ENCODE measurements at regions not wholly inside any gene's neighbourhood (a gene's known extent, or its start where the extent isn't known, plus 50 kb on each side); places are given as distances from the start of the nearest gene placed in this dataset.

- Histone ChIP-seq H3K27me3 (ENCODE audit: control insufficient read depth, insufficient read depth, low read length) (no peaks in the 10 kb centered on the region), H3K9me3 (ENCODE audit: control insufficient read depth, low read length) (no peaks in the 10 kb centered on the region), H3K9ac (no peak overlapping the region), H3K27ac (no peak overlapping the region), H2AFZ (no peak overlapping the region), H3K36me3 (ENCODE audit: control insufficient read depth, insufficient read depth, low read length) (no peaks in the 10 kb centered on the region), H3K4me3 (ENCODE audit: low read depth, low read length) (no peak overlapping the region), H3K4me2 (ENCODE audit: low read length) (no peak overlapping the region), H3K4me1 (no peaks in the 10 kb centered on the region), H3K79me2 (no peaks in the 10 kb centered on the region)
- TF ChIP-seq, protein P1, sequence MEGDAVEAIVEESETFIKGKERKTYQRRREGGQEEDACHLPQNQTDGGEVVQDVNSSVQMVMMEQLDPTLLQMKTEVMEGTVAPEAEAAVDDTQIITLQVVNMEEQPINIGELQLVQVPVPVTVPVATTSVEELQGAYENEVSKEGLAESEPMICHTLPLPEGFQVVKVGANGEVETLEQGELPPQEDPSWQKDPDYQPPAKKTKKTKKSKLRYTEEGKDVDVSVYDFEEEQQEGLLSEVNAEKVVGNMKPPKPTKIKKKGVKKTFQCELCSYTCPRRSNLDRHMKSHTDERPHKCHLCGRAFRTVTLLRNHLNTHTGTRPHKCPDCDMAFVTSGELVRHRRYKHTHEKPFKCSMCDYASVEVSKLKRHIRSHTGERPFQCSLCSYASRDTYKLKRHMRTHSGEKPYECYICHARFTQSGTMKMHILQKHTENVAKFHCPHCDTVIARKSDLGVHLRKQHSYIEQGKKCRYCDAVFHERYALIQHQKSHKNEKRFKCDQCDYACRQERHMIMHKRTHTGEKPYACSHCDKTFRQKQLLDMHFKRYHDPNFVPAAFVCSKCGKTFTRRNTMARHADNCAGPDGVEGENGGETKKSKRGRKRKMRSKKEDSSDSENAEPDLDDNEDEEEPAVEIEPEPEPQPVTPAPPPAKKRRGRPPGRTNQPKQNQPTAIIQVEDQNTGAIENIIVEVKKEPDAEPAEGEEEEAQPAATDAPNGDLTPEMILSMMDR (IDR thresholded peaks at IDR 0.05) = no peak
Observed at GRCh38 chr3:162842549-162843216, 1346.1 kb downstream of the OTOL1 start.

- Histone ChIP-seq H3K27ac (no peak overlapping the region), H3K4me3 (ENCODE audit: low read depth, low read length) (no peak overlapping the region), H3K79me2 (no peaks in the 10 kb centered on the region), H3K36me3 (ENCODE audit: control insufficient read depth, insufficient read depth, low read length) (no peaks in the 10 kb centered on the region), H2AFZ (no peak overlapping the region), H3K27me3 (ENCODE audit: control insufficient read depth, insufficient read depth, low read length) (no peaks in the 10 kb centered on the region), H3K9ac (no peak overlapping the region), H3K4me2 (ENCODE audit: low read length) (no peak overlapping the region), H3K4me1 (no peaks in the 10 kb centered on the region), H3K9me3 (ENCODE audit: control insufficient read depth, low read length) (no peaks in the 10 kb centered on the region)
- TF ChIP-seq, protein P1 (IDR thresholded peaks at IDR 0.05) = no peak
Observed at GRCh38 chr3:162845918-162846317, 1349.3 kb downstream of the OTOL1 start.

- no peak overlapping the region for H3K9ac ChIP-seq
Observed at GRCh38 chr3:162847511-162847910, 1350.9 kb downstream of the OTOL1 start.

GRCh38 chr3:162863579-162863978 is 1367.0 kb downstream of the OTOL1 start:
- H3K36me3 ChIP-seq (ENCODE audit: control insufficient read depth, insufficient read depth, low read length) = no peaks in the 10 kb centered on the region
- H3K4me3 ChIP-seq (ENCODE audit: low read depth, low read length) = no peak overlapping the region
- no peaks in the 10 kb centered on the region for H3K27me3 ChIP-seq (ENCODE audit: control insufficient read depth, insufficient read depth, low read length)
- H3K27ac ChIP-seq = no peak overlapping the region
- H3K9me3 ChIP-seq (ENCODE audit: control insufficient read depth, low read length) = no peaks in the 10 kb centered on the region
- no peaks in the 10 kb centered on the region for H3K79me2 ChIP-seq
- no peaks in the 10 kb centered on the region for H3K4me1 ChIP-seq
- H3K9ac ChIP-seq = no peak overlapping the region
- no peak overlapping the region for H2AFZ ChIP-seq
- TF ChIP-seq, protein P1 (IDR thresholded peaks at IDR 0.05) = no peak
- H3K4me2 ChIP-seq (ENCODE audit: low read length) = no peak overlapping the region

More at GRCh38 chr3:162847511-162847910, 1350.9 kb downstream of the OTOL1 start:
- no peak overlapping the region for H3K4me3 ChIP-seq (ENCODE audit: low read depth, low read length)
- no peaks in the 10 kb centered on the region for H3K79me2 ChIP-seq
- H3K36me3 ChIP-seq (ENCODE audit: control insufficient read depth, insufficient read depth, low read length) = no peaks in the 10 kb centered on the region
- no peak overlapping the region for H2AFZ ChIP-seq
- no peaks in the 10 kb centered on the region for H3K4me1 ChIP-seq
- H3K27me3 ChIP-seq (ENCODE audit: control insufficient read depth, insufficient read depth, low read length) = no peaks in the 10 kb centered on the region
- no peaks in the 10 kb centered on the region for H3K9me3 ChIP-seq (ENCODE audit: control insufficient read depth, low read length)
- TF ChIP-seq, protein P1 (IDR thresholded peaks at IDR 0.05) = no peak
- H3K27ac ChIP-seq = no peak overlapping the region
- no peak overlapping the region for H3K4me2 ChIP-seq (ENCODE audit: low read length)

GRCh38 chr3:162865466-162865865 is 1368.9 kb downstream of the OTOL1 start:
- Histone ChIP-seq H3K4me1 (no peaks in the 10 kb centered on the region), H3K27ac (no peak overlapping the region), H3K79me2 (no peaks in the 10 kb centered on the region), H3K27me3 (ENCODE audit: control insufficient read depth, insufficient read depth, low read length) (no peaks in the 10 kb centered on the region), H3K4me3 (ENCODE audit: low read depth, low read length) (no peak overlapping the region), H3K9ac (no peak overlapping the region), H3K9me3 (ENCODE audit: control insufficient read depth, low read length) (no peaks in the 10 kb centered on the region), H3K36me3 (ENCODE audit: control insufficient read depth, insufficient read depth, low read length) (no peaks in the 10 kb centered on the region), H2AFZ (no peak overlapping the region), H3K4me2 (ENCODE audit: low read length) (no peak overlapping the region)
- TF ChIP-seq, protein P1 (IDR thresholded peaks at IDR 0.05) = no peak

Data from parathyroid adenoma (tissue), 2 donors.